ENCODE measurements at regions not wholly inside any gene's neighbourhood (a gene's known extent, or its start where the extent isn't known, plus 50 kb on each side); places are given as distances from the start of the nearest gene placed in this dataset.

- TF ChIP-seq EZH2 (IDR thresholded peaks at IDR 0.05; ENCODE audit: borderline replicate concordance, insufficient read depth, low read length, poor library complexity, severe bottlenecking), result no peak
- no peak for TF ChIP-seq RAD21 (conservative IDR thresholded peaks at IDR 0.05)
- TF ChIP-seq, protein P1, sequence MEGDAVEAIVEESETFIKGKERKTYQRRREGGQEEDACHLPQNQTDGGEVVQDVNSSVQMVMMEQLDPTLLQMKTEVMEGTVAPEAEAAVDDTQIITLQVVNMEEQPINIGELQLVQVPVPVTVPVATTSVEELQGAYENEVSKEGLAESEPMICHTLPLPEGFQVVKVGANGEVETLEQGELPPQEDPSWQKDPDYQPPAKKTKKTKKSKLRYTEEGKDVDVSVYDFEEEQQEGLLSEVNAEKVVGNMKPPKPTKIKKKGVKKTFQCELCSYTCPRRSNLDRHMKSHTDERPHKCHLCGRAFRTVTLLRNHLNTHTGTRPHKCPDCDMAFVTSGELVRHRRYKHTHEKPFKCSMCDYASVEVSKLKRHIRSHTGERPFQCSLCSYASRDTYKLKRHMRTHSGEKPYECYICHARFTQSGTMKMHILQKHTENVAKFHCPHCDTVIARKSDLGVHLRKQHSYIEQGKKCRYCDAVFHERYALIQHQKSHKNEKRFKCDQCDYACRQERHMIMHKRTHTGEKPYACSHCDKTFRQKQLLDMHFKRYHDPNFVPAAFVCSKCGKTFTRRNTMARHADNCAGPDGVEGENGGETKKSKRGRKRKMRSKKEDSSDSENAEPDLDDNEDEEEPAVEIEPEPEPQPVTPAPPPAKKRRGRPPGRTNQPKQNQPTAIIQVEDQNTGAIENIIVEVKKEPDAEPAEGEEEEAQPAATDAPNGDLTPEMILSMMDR (IDR thresholded peaks at IDR 0.05; ENCODE audit: poor library complexity, severe bottlenecking), result no peak
- TF ChIP-seq, protein P2, sequence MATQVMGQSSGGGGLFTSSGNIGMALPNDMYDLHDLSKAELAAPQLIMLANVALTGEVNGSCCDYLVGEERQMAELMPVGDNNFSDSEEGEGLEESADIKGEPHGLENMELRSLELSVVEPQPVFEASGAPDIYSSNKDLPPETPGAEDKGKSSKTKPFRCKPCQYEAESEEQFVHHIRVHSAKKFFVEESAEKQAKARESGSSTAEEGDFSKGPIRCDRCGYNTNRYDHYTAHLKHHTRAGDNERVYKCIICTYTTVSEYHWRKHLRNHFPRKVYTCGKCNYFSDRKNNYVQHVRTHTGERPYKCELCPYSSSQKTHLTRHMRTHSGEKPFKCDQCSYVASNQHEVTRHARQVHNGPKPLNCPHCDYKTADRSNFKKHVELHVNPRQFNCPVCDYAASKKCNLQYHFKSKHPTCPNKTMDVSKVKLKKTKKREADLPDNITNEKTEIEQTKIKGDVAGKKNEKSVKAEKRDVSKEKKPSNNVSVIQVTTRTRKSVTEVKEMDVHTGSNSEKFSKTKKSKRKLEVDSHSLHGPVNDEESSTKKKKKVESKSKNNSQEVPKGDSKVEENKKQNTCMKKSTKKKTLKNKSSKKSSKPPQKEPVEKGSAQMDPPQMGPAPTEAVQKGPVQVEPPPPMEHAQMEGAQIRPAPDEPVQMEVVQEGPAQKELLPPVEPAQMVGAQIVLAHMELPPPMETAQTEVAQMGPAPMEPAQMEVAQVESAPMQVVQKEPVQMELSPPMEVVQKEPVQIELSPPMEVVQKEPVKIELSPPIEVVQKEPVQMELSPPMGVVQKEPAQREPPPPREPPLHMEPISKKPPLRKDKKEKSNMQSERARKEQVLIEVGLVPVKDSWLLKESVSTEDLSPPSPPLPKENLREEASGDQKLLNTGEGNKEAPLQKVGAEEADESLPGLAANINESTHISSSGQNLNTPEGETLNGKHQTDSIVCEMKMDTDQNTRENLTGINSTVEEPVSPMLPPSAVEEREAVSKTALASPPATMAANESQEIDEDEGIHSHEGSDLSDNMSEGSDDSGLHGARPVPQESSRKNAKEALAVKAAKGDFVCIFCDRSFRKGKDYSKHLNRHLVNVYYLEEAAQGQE (IDR thresholded peaks at IDR 0.05; ENCODE audit: borderline replicate concordance), result no peak
- TF ChIP-seq EP300 (conservative IDR thresholded peaks at IDR 0.05; ENCODE audit: poor library complexity, severe bottlenecking), result no peak
- TF ChIP-seq TAF1 (IDR thresholded peaks at IDR 0.05; ENCODE audit: low read depth), result no peak
Observed at GRCh38 chr2:121129692-121130091, 155.3 kb downstream of the TFCP2L1 start.

Data from neural cell (in vitro differentiated cells).